ENCODE measurements at regions not wholly inside any gene's neighbourhood (a gene's known extent, or its start where the extent isn't known, plus 50 kb on each side); places are given as distances from the start of the nearest gene placed in this dataset.
"Not testable (repeated sequence)": the region's sequence is repeated elsewhere in the genome, so short reads cannot be mapped to it uniquely, and the experiment has no call there.

DNA sequence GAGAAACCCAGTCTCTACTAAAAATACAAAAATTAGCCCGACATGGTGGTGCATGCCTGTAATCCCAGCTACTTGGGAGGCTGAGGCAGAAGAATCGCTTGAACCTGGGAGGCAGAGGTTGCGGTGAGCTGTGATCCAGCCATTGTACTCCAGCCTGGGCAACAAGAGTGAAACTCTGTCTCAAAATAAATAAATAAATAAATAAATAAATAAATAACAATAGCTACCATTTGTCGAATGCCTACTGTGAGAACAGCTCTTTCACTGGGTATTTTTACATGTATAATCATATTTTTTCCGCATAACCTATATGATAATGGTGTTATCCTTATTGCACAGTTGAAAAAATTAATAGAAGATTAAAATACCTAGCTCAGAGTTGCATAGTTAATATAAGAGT is 177.4 kb downstream of the PHLDA1 start:
- POLR2A ChIA-PET, H3K36me3 Mint-ChIP-seq, CTCF ChIA-PET: not testable (repeated sequence)

DNA sequence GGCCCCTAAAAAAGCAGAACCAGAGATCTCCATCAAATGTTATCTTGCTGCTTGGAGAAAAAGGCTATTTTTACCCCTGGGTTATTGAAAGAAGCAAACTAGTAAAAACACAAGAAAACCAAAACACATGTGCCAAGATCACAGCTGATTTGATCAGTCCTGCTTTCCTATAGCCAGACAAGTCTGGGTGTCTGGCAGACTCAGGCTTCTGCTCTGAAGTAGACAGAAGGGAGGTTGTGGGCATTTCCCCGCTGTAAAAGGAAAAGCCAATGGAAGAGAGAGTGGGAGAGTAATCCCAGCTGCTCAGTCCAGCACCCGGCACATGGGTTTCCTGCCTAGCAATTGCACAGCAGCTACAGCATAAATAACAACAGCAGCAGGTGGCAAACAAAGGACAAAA is 177.9 kb downstream of the PHLDA1 start:
- Mint-ChIP-seq H3K27me3 (peaks cover 0 to 32% (median 10%) of the 10 kb centered on the region in 5 donors), H3K4me1 (no peaks in the 10 kb centered on the region), H3K27ac (no peak overlapping the region), H3K9me3 (peaks cover 0 to 3% (median 0%) of the 10 kb centered on the region in 11 donors), H3K4me3 (no peak overlapping the region), H3K36me3 (no peaks in the 10 kb centered on the region)
- ChIA-PET CTCF (no interaction called here), POLR2A (no interaction called here)
- no peaks in the 10 kb centered on the region for H3K36me3 ChIP-seq (ENCODE audit: control insufficient read depth in 2 of 3, insufficient read depth in 3 of 3, low read length in 3 of 3)
- ATAC-seq = no peak
- H3K9me3 ChIP-seq (ENCODE audit: control insufficient read depth in 2 of 3, low read length in 3 of 3) = no peaks in the 10 kb centered on the region
- no peak overlapping the region for H3K27ac ChIP-seq (ENCODE audit: low read depth, low read length)
- intact Hi-C loops (cut with micrococcal nuclease) = no loop called here
- H3K4me1 ChIP-seq (ENCODE audit: control insufficient read depth in 2 of 2, insufficient read depth in 2 of 2, low read length in 2 of 2) = no peaks in the 10 kb centered on the region
- H3K4me3 ChIP-seq (ENCODE audit: low read length) = no peak overlapping the region
- H3K27me3 ChIP-seq (ENCODE audit: control insufficient read depth in 2 of 2, insufficient read depth in 2 of 2, low read length in 2 of 2) = no peaks in the 10 kb centered on the region
- DNase-seq = no peak

More for the DNA sequence above, 177.4 kb downstream of the PHLDA1 start:
- H3K27ac Mint-ChIP-seq; H3K9me3 Mint-ChIP-seq; intact Hi-C loops (cut with micrococcal nuclease); H3K27me3 ChIP-seq (ENCODE audit: control insufficient read depth in 2 of 2, insufficient read depth in 2 of 2, low read length in 2 of 2); H3K36me3 ChIP-seq (ENCODE audit: control insufficient read depth in 2 of 3, insufficient read depth in 3 of 3, low read length in 3 of 3); DNase-seq; H3K4me3 ChIP-seq (ENCODE audit: low read length); H3K4me1 ChIP-seq (ENCODE audit: control insufficient read depth in 2 of 2, insufficient read depth in 2 of 2, low read length in 2 of 2); ATAC-seq; H3K27ac ChIP-seq (ENCODE audit: low read depth, low read length); H3K4me3 Mint-ChIP-seq; H3K9me3 ChIP-seq (ENCODE audit: control insufficient read depth in 2 of 3, low read length in 3 of 3); H3K4me1 Mint-ChIP-seq: not testable (repeated sequence)
- H3K27me3 Mint-ChIP-seq = peaks cover 0 to 32% (median 10%) of the 10 kb centered on the region in 5 donors

DNA sequence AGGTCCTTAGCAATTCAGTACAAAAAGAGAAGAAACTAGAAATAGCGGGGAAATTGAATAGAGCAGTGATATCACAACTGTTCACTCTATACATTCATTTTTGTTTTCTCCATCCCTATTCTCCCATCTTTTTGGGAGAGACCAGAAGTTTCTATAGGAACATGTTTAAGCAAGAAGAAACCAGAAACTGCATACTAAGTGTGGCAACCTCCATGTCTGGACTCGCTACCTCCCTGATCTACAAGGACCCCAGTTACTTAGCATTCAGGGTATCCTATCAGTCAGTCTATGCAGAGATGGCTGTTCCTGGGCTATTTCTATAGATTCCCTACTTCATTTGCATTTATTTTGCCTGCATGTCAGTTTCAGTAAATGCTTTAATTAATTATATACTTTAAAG is 178.6 kb downstream of the PHLDA1 start:
- H3K4me1 Mint-ChIP-seq = no peaks in the 10 kb centered on the region
- H3K27ac Mint-ChIP-seq = no peak overlapping the region
- no peak overlapping the region for H3K4me3 Mint-ChIP-seq
- DNase-seq (no peak), ATAC-seq (no peak)
- no peak overlapping the region for H3K4me3 ChIP-seq (ENCODE audit: low read length)
- ChIA-PET CTCF (no interaction called here), POLR2A (no interaction called here)
- H3K27me3 ChIP-seq (ENCODE audit: control insufficient read depth in 2 of 2, insufficient read depth in 2 of 2, low read length in 2 of 2) = no peaks in the 10 kb centered on the region
- peaks cover 0 to 32% (median 10%) of the 10 kb centered on the region in 5 donors for H3K27me3 Mint-ChIP-seq
- H3K36me3 Mint-ChIP-seq = no peaks in the 10 kb centered on the region
- no peaks in the 10 kb centered on the region for H3K4me1 ChIP-seq (ENCODE audit: control insufficient read depth in 2 of 2, insufficient read depth in 2 of 2, low read length in 2 of 2)
- no peaks in the 10 kb centered on the region for H3K9me3 ChIP-seq (ENCODE audit: control insufficient read depth in 2 of 3, low read length in 3 of 3)
- H3K9me3 Mint-ChIP-seq = peaks cover 0 to 3% (median 0%) of the 10 kb centered on the region in 11 donors
- no peaks in the 10 kb centered on the region for H3K36me3 ChIP-seq (ENCODE audit: control insufficient read depth in 2 of 3, insufficient read depth in 3 of 3, low read length in 3 of 3)
- no peak overlapping the region for H3K27ac ChIP-seq (ENCODE audit: low read depth, low read length)
- intact Hi-C loops (cut with micrococcal nuclease) = no loop called here

DNA sequence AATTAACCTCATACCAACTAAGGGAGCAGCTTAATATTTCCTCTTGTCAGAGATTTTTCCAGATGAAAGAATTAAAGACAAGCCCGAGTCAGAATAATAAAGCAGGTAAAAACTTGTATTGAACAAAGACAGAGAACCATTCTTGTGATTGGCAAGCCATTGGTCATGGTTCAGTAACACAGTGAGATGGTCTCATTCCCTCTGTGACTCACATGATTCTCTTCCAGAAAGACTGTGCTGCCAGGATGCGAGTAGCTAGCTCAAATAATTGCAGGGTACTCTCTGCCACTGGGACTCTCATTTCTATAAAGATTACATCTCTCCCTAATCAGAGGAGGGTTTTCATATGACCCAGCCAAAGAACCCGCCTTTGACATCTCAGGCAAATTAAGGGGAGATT is 179.4 kb downstream of the PHLDA1 start:
- H3K27ac ChIP-seq (ENCODE audit: low read depth, low read length) = no peak overlapping the region
- Mint-ChIP-seq H3K9me3 (peaks cover 0 to 4% (median 0%) of the 10 kb centered on the region in 11 donors), H3K27me3 (peaks cover 0 to 32% (median 10%) of the 10 kb centered on the region in 5 donors), H3K4me3 (no peak overlapping the region), H3K27ac (no peak overlapping the region), H3K36me3 (no peaks in the 10 kb centered on the region), H3K4me1 (no peaks in the 10 kb centered on the region)
- H3K27me3 ChIP-seq (ENCODE audit: control insufficient read depth in 2 of 2, insufficient read depth in 2 of 2, low read length in 2 of 2) = no peaks in the 10 kb centered on the region
- no peaks in the 10 kb centered on the region for H3K4me1 ChIP-seq (ENCODE audit: control insufficient read depth in 2 of 2, insufficient read depth in 2 of 2, low read length in 2 of 2)
- POLR2A ChIA-PET = no interaction called here
- no peaks in the 10 kb centered on the region for H3K36me3 ChIP-seq (ENCODE audit: control insufficient read depth in 2 of 3, insufficient read depth in 3 of 3, low read length in 3 of 3)
- CTCF ChIA-PET = no interaction called here
- DNase-seq = no peak
- intact Hi-C loops (cut with micrococcal nuclease) = no loop called here
- ATAC-seq = no peak
- H3K9me3 ChIP-seq (ENCODE audit: control insufficient read depth in 2 of 3, low read length in 3 of 3) = no peaks in the 10 kb centered on the region
- H3K4me3 ChIP-seq (ENCODE audit: low read length) = no peak overlapping the region

DNA sequence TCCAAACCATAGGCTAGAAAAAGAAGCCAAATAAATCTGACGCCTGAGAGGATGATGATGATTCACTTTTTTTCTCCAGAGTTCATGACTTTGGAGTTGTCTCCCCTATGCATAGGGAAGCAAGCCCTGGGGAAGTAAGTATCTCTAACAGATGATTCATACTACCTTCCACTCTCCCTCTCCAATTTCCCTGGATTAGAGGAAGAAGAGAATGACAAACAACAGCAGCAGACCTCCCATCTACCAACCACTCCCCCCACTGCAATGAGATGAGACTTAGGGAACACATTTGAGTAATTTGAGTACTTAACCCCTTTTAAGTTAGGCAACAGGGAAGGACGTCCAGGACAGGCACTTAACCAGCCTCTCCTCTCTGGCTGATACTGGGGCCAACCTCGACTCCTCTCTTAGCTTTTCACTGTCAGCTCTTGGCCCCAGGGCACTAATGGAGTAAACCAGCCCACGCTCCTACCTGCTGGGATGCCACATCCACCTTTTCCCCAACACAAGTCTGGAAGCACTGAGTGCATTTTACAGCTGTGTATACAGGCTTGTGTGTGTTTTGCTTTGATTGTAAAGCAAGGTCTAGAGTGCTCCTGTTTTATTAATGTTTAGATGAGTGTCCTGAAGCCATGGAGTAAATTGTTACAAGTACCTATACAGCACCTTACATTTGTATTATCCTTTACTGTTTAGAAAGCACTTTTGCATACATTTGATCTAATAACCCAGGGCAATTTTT is 180.7 kb downstream of the PHLDA1 start:
- Histone ChIP-seq H3K36me3 (ENCODE audit: control insufficient read depth in 2 of 3, insufficient read depth in 3 of 3, low read length in 3 of 3) (no peaks in the 10 kb centered on the region), H3K9me3 (ENCODE audit: control insufficient read depth in 2 of 3, low read length in 3 of 3) (no peaks in the 10 kb centered on the region), H3K4me1 (ENCODE audit: control insufficient read depth in 2 of 2, insufficient read depth in 2 of 2, low read length in 2 of 2) (no peaks in the 10 kb centered on the region), H3K27ac (ENCODE audit: low read depth, low read length) (no peak overlapping the region), H3K4me3 (ENCODE audit: low read length) (no peak overlapping the region), H3K27me3 (ENCODE audit: control insufficient read depth in 2 of 2, insufficient read depth in 2 of 2, low read length in 2 of 2) (no peaks in the 10 kb centered on the region)
- ATAC-seq = no peak
- peaks cover 0 to 8% (median 2%) of the 10 kb centered on the region in 11 donors for H3K9me3 Mint-ChIP-seq
- CTCF ChIA-PET = no interaction called here
- peaks cover 0 to 3% (median 0%) of the 10 kb centered on the region in 5 donors for H3K36me3 Mint-ChIP-seq
- peaks cover 0 to 32% (median 10%) of the 10 kb centered on the region in 5 donors for H3K27me3 Mint-ChIP-seq
- H3K4me1 Mint-ChIP-seq = no peaks in the 10 kb centered on the region
- no peak overlapping the region for H3K4me3 Mint-ChIP-seq
- DNase-seq = no peak
- intact Hi-C loops (cut with micrococcal nuclease) = no loop called here
- no peak overlapping the region for H3K27ac Mint-ChIP-seq
- POLR2A ChIA-PET = interaction anchor here (0.7 kb wide), 1 partner anchor 13 kb away, joined by 3 read pairs; no protein-coding TSS in a partner anchor

DNA sequence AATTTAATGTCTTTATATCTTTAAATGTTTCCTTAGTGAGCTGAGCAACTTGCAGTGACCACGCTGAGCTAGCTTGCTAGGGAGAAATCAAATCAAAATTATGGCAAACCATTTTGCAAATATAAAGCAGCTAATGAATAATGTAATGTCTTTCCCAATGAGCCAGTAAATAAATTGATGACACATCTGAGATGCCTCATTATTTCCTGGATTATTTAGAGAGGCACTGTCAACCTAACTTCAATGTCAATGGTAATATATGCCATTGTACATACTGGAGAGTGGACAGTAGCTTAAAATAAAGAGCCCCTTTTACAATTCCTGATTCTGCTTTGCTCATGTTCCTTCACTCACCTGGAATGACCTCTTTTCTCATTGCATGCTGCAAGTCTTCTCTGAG is 182.6 kb downstream of the PHLDA1 start:
- Histone ChIP-seq H3K36me3 (ENCODE audit: control insufficient read depth in 2 of 3, insufficient read depth in 3 of 3, low read length in 3 of 3) (no peaks in the 10 kb centered on the region), H3K4me1 (ENCODE audit: control insufficient read depth in 2 of 2, insufficient read depth in 2 of 2, low read length in 2 of 2) (no peaks in the 10 kb centered on the region), H3K27me3 (ENCODE audit: control insufficient read depth in 2 of 2, insufficient read depth in 2 of 2, low read length in 2 of 2) (no peaks in the 10 kb centered on the region), H3K9me3 (ENCODE audit: control insufficient read depth in 2 of 3, low read length in 3 of 3) (no peaks in the 10 kb centered on the region), H3K27ac (ENCODE audit: low read depth, low read length) (no peak overlapping the region), H3K4me3 (ENCODE audit: low read length) (no peak overlapping the region)
- DNase-seq (no peak), ATAC-seq (no peak)
- Mint-ChIP-seq H3K4me1 (no peaks in the 10 kb centered on the region), H3K27me3 (peaks cover 0 to 22% (median 11%) of the 10 kb centered on the region in 5 donors), H3K4me3 (no peak overlapping the region), H3K9me3 (peaks cover 0 to 10% (median 2%) of the 10 kb centered on the region in 11 donors), H3K36me3 (peaks cover 0 to 3% (median 0%) of the 10 kb centered on the region in 5 donors), H3K27ac (no peak overlapping the region)
- intact Hi-C loops (cut with micrococcal nuclease) = no loop called here
- ChIA-PET CTCF (no interaction called here), POLR2A (interaction anchor here (0.5 kb wide), 1 partner anchor 46 kb away, joined by 4 read pairs; no protein-coding TSS in a partner anchor)

DNA sequence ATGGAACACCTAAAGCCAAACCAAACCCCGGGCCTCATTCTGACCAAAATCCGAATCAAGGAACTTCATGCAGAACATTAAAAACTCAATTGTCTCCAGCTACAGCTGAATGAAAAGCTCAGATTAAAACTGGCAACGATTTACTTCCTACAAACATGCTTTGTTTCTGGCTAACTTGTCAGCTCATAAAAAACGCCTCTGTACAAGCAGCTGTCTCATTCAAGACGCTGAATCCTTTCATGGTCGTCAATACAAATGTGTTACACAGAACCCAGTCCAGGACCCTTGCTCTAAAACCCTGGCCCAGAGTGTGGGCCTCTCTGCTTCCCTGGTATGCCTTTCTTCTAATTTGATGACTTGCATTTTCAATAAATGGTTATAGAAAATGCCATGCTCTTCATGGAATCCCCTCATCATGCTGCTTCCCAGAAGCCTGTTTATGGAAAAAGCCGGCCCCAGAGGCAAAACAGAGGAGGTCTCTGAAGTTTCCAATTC is 183.1 kb downstream of the PHLDA1 start:
- H3K27me3 Mint-ChIP-seq = peaks cover 0 to 19% (median 13%) of the 10 kb centered on the region in 5 donors
- H3K4me1 ChIP-seq (ENCODE audit: control insufficient read depth in 2 of 2, insufficient read depth in 2 of 2, low read length in 2 of 2) = no peaks in the 10 kb centered on the region
- H3K4me3 Mint-ChIP-seq = no peak overlapping the region
- ChIA-PET CTCF (interaction anchor here (0.6 kb wide), 1 partner anchor 509 kb away, joined by 3 read pairs; no protein-coding TSS in a partner anchor), POLR2A (interaction anchor here (0.5 kb wide), 1 partner anchor 46 kb away, joined by 4 read pairs; no protein-coding TSS in a partner anchor)
- no peak for ATAC-seq
- peaks cover 0 to 15% (median 2%) of the 10 kb centered on the region in 11 donors for H3K9me3 Mint-ChIP-seq
- H3K4me3 ChIP-seq (ENCODE audit: low read length) = no peak overlapping the region
- H3K36me3 ChIP-seq (ENCODE audit: control insufficient read depth in 2 of 3, insufficient read depth in 3 of 3, low read length in 3 of 3) = no peaks in the 10 kb centered on the region
- H3K36me3 Mint-ChIP-seq = peaks cover 0 to 3% (median 0%) of the 10 kb centered on the region in 5 donors
- H3K27me3 ChIP-seq (ENCODE audit: control insufficient read depth in 2 of 2, insufficient read depth in 2 of 2, low read length in 2 of 2) = no peaks in the 10 kb centered on the region
- intact Hi-C loops (cut with micrococcal nuclease) = no loop called here
- no peak overlapping the region for H3K27ac ChIP-seq (ENCODE audit: low read depth, low read length)
- DNase-seq = no peak
- H3K4me1 Mint-ChIP-seq = no peaks in the 10 kb centered on the region
- H3K9me3 ChIP-seq (ENCODE audit: control insufficient read depth in 2 of 3, low read length in 3 of 3) = no peaks in the 10 kb centered on the region
- no peak overlapping the region for H3K27ac Mint-ChIP-seq

Measured in naive thymus-derived CD4-positive, alpha-beta T cell (primary cell).